ENCODE measurements at regions not wholly inside any gene's neighbourhood (a gene's known extent, or its start where the extent isn't known, plus 50 kb on each side); places are given as distances from the start of the nearest gene placed in this dataset.

DNA sequence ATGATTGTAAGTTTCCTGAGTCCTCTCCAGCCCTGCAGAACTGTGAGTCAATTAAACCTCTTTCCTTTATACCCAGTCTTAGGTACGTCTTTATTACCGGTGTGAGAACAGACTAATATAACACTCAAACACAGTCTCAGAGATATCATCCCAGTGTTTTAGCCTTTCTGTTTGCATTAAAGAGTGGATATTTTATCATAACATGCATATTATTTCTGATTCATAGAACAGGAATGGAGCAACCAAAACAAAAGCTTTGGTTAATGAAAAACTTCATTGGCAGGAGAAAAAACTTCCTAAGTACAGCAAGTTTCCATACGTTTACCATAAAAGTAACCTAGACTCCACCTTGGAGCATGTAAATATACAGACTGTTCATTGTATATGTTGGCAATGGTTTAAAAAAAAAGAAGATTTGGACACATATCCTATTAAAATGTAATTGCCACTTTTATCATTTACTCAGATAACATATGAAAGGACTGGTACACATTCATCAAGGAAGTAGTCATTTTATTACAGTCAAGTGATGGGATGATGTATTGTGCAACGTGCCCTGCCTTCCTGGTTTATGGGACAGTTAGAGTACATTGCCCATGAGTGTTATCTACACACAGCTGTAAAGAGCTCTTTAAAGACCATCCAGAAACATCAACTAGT, 144.8 kb downstream of the ETS2 start:
- no peaks in the 10 kb centered on the region for H3K9me3 ChIP-seq
- no peaks in the 10 kb centered on the region for H3K36me3 ChIP-seq
- H3K4me1 ChIP-seq, result no peaks in the 10 kb centered on the region
- no peak overlapping the region for H3K4me3 ChIP-seq
- no peak overlapping the region for H3K27ac ChIP-seq
- intact Hi-C loops (cut with DNase I), result no loop called here
- H3K27me3 ChIP-seq, result no peaks in the 10 kb centered on the region
- TF ChIP-seq, protein P1, sequence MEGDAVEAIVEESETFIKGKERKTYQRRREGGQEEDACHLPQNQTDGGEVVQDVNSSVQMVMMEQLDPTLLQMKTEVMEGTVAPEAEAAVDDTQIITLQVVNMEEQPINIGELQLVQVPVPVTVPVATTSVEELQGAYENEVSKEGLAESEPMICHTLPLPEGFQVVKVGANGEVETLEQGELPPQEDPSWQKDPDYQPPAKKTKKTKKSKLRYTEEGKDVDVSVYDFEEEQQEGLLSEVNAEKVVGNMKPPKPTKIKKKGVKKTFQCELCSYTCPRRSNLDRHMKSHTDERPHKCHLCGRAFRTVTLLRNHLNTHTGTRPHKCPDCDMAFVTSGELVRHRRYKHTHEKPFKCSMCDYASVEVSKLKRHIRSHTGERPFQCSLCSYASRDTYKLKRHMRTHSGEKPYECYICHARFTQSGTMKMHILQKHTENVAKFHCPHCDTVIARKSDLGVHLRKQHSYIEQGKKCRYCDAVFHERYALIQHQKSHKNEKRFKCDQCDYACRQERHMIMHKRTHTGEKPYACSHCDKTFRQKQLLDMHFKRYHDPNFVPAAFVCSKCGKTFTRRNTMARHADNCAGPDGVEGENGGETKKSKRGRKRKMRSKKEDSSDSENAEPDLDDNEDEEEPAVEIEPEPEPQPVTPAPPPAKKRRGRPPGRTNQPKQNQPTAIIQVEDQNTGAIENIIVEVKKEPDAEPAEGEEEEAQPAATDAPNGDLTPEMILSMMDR (IDR thresholded peaks at IDR 0.05), result no peak
- no peak for DNase-seq (ENCODE audit: low spot score in 2 of 2)

DNA sequence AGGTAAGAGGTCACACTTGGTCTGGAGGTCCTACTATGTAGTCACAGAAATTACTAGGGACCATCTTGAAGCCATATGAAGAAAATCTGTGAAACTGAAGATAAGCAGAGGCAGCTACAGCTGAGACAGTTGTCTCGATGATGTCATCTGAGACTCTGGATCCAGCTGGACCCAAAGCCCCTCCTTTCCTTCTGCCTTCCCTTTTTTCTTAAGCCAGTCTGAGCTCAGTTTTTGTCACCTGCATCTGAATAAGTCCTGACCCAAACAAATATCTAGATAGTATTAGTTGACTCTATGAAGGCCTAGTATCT, 143.3 kb downstream of the ETS2 start:
- intact Hi-C loops (cut with DNase I), result no loop called here
- TF ChIP-seq, protein P1 (IDR thresholded peaks at IDR 0.05), result no peak
- H3K27ac ChIP-seq, result no peak overlapping the region
- no peaks in the 10 kb centered on the region for H3K36me3 ChIP-seq
- H3K4me1 ChIP-seq, result no peaks in the 10 kb centered on the region
- no peaks in the 10 kb centered on the region for H3K27me3 ChIP-seq
- no peak for DNase-seq (ENCODE audit: low spot score in 2 of 2)
- H3K9me3 ChIP-seq, result no peaks in the 10 kb centered on the region
- no peak overlapping the region for H3K4me3 ChIP-seq

DNA sequence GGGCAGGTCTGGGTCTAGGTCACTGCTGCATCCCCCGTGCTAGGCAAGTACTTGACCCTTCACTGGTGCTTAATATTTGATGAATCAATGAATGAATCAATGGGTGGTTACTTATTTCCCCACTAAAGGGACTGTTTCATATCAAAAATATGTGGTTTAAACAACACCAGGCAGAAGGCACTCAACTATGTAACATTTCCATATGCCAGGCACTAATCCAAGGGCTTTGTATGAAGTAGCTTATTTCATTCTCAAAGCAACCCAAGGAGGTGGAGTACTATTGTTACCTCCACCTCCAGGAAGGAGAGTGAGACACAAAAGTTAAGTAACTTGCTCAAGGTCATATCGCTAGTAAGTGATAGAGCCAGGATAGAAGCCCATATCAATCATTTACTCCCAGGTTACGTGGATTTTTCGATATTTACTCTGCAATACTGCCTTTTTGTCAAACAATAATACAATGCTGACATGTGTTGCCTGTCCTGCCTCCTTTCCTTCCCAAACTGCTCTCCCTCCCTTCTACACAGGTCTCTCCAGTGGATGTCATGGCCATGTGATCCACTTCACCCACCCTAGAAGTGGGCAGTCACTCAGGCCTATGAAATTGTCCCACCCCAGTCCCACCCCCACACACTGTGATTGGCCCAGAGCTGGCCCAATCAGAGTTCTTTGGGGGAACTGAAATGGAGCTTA, 142.8 kb downstream of the ETS2 start:
- no peaks in the 10 kb centered on the region for H3K9me3 ChIP-seq
- intact Hi-C loops (cut with DNase I), result no loop called here

DNA sequence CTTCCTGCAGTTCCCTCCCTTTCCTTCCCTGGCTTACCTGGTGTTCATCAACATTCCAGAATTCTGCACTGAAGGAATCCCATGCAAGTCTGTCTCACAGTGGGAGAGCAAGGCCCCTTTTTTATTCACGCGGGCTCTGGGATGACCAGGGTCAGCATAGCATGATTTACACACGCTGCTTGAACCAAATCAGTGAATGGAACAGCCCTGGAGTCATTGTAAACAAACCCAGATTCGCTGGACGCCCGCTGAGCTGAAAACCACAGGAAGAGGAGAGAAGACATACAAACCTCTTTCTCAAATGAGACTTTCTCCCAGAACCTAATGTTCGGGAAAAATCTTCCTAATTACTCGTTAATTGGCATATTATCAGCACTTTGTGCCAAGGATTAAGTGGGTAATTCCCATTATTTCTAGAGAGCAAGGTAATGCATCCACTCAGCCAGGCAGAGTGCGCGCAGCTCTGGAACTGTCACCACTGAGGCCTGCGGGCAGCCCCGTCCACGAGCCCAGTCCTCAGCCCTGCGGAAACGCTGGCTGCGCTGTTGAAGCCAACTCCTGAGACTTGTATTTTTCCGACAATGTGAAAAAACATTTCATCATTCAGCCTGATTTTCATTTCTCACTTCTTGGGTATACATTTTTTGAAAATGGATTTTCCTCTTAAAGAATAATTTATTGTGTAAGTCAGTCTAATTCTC, 140.0 kb downstream of the ETS2 start:
- Histone ChIP-seq H3K4me3 (no peak overlapping the region), H3K27me3 (no peaks in the 10 kb centered on the region), H3K4me1 (no peaks in the 10 kb centered on the region), H3K27ac (no peak overlapping the region), H3K9me3 (no peaks in the 10 kb centered on the region), H3K36me3 (no peaks in the 10 kb centered on the region)
- no peak for DNase-seq (ENCODE audit: low spot score in 2 of 2)
- intact Hi-C loops (cut with DNase I), result no loop called here
- TF ChIP-seq, protein P1 (IDR thresholded peaks at IDR 0.05), result no peak

More for the DNA sequence above, 142.8 kb downstream of the ETS2 start:
- no peak overlapping the region for H3K27ac ChIP-seq
- H3K27me3 ChIP-seq, result no peaks in the 10 kb centered on the region
- no peaks in the 10 kb centered on the region for H3K4me1 ChIP-seq
- no peak for DNase-seq (ENCODE audit: low spot score in 2 of 2)
- H3K36me3 ChIP-seq, result no peaks in the 10 kb centered on the region
- no peak overlapping the region for H3K4me3 ChIP-seq
- TF ChIP-seq, protein P1 (IDR thresholded peaks at IDR 0.05), result no peak

- DNase-seq (ENCODE audit: low spot score in 2 of 2), result no peak
- Histone ChIP-seq H3K27me3 (no peaks in the 10 kb centered on the region), H3K36me3 (no peaks in the 10 kb centered on the region), H3K27ac (no peak overlapping the region), H3K4me3 (no peak overlapping the region), H3K9me3 (no peaks in the 10 kb centered on the region), H3K4me1 (no peaks in the 10 kb centered on the region)
- intact Hi-C loops (cut with DNase I), result no loop called here
- TF ChIP-seq, protein P1 (IDR thresholded peaks at IDR 0.05), result no peak
Observed at GRCh38 chr21:38944903-38945302, 139.2 kb downstream of the ETS2 start.
